HCT116 (cell line): ENCODE measurements at regions not wholly inside any gene's neighbourhood (a gene's known extent, or its start where the extent isn't known, plus 50 kb on each side); places are given as distances from the start of the nearest gene placed in this dataset.

Experiments used
- ATAC-seq: fragments of 200-7000 bp; cut with Tn5 transposase; 2 replicates; pipeline ENCODE4 v1.9.1; 2020; ENCODE audit warnings: mild to moderate bottlenecking, moderate library complexity
- BruUV-seq: library from RNA; stranded (reverse); fragments of 400-500 nt; replicated peaks from 2 replicates; lab custom pipeline; 2021; lab: Mats Ljungman, UMichigan
- CTCF ChIA-PET: fragments of 300-600 bp; sonication (Branson Sonifier 250); formaldehyde crosslinking; loops from one replicate; lab custom pipeline; 2021; ENCODE audit warnings: antibody characterized with exemption; lab: Charles Lee
- POLR2A ChIA-PET: fragments of 300-600, 350-600 bp; sonication (Branson Sonifier 250); formaldehyde crosslinking; loops from one replicate; lab custom pipeline; 2021; ENCODE audit warnings: antibody characterized with exemption; lab: Charles Lee
- RAD21 ChIA-PET, 2 experiments: fragments of 300-600 bp; sonication (Branson Sonifier 250); formaldehyde crosslinking; loops; one replicate each; lab custom pipeline; 2023; ENCODE audit warnings: low total read pairs in 2 of 2; ENCODE audit not compliant: uncharacterized antibody in 2 of 2, unreplicated experiment in 2 of 2, low non-redundant PET in 1 of 2; lab: Charles Lee
- DNase-seq: peaks from one replicate; pipeline ENCODE4 v3.0.0-alpha.2; 2010; ENCODE audit warnings: low read depth, low spot score
- H2AFZ ChIP-seq: fragments of 200-600 bp; shearing (Covaris generic), sonication (generic); 2 replicates; pipeline ENCODE4 v1.6.1; 2017; ENCODE audit warnings: low read depth, mixed run types, mixed read lengths, antibody characterized with exemption, low read length; ENCODE audit not compliant: poor library complexity, severe bottlenecking
- H3K27ac ChIP-seq: 2 replicates; pipeline ENCODE4 v1.5.1; 2012; ENCODE audit warnings: low read depth, low read length
- H3K27me3 ChIP-seq: fragments of 200-600 bp; sonication (generic); 2 replicates; pipeline ENCODE4 v1.6.1; 2016; ENCODE audit warnings: mixed run types, low read length, mixed read lengths; ENCODE audit not compliant: insufficient read depth
- H3K36me3 ChIP-seq, 2 experiments: fragments of 200-500 bp in 1 of 2; fragments of 200-600 bp in 1 of 2; sonication (Bioruptor generic) in 1 of 2; sonication (generic) in 1 of 2; 2 replicates each; pipeline versions ENCODE4 v1.5.1 to v1.6.1; 2014 to 2016; ENCODE audit warnings: low read length in 2 of 2, inconsistent platforms in 1 of 2, mixed read lengths in 1 of 2, mixed run types in 1 of 2; ENCODE audit not compliant: insufficient read depth in 2 of 2, control insufficient read depth in 1 of 2
- H3K4me1 ChIP-seq, 2 experiments: fragments of 200-600 bp in 1 of 2; sonication (generic) in 1 of 2; 2 replicates each; pipeline versions ENCODE4 v1.5.1 to v1.6.1; 2012 to 2017; ENCODE audit warnings: low read length in 2 of 2, inconsistent platforms in 1 of 2, mild to moderate bottlenecking in 1 of 2, mixed read lengths in 1 of 2, mixed run types in 1 of 2, moderate library complexity in 1 of 2; ENCODE audit not compliant: insufficient read depth in 2 of 2, control insufficient read depth in 1 of 2
- H3K4me2 ChIP-seq: fragments of 200-600 bp; sonication (generic); 2 replicates; pipeline ENCODE4 v1.6.1; 2017; ENCODE audit warnings: mixed run types, low read length, mixed read lengths
- H3K4me3 ChIP-seq, 2 experiments: fragments of 200-600 bp in 1 of 2; sonication (generic) in 1 of 2; replicated peaks in 1 of 2; 2 replicates each; pipeline ENCODE4 v1.5.1; 2011 to 2016; ENCODE audit warnings: low read length in 2 of 2, control low read depth in 1 of 2, low read depth in 1 of 2, mild to moderate bottlenecking in 1 of 2, mixed read lengths in 1 of 2, mixed run types in 1 of 2
- H3K79me2 ChIP-seq: fragments of 200-600 bp; sonication (generic); 2 replicates; pipeline ENCODE4 v1.6.1; 2017; ENCODE audit warnings: mild to moderate bottlenecking, mixed run types, low read length, moderate library complexity, mixed read lengths; ENCODE audit not compliant: insufficient read depth
- H3K9ac ChIP-seq: fragments of 200-600 bp; sonication (generic); 2 replicates; pipeline ENCODE4 v1.6.1; 2016; ENCODE audit warnings: low read length, mixed read lengths
- H3K9me2 ChIP-seq: fragments of 200-600 bp; sonication (generic), shearing (Covaris generic); 2 replicates; pipeline ENCODE4 v1.6.1; 2017; ENCODE audit warnings: mixed run types, mild to moderate bottlenecking, moderate library complexity; ENCODE audit not compliant: insufficient read depth
- H3K9me3 ChIP-seq, 2 experiments: fragments of 200-500 bp in 1 of 2; fragments of 200-600 bp in 1 of 2; sonication (Bioruptor generic) in 1 of 2; sonication (generic) in 1 of 2; 2 replicates each; pipeline ENCODE4 v1.6.1; 2014 to 2017; ENCODE audit warnings: low read length in 2 of 2, mixed read lengths in 2 of 2, inconsistent platforms in 1 of 2, low read depth in 1 of 2, mild to moderate bottlenecking in 1 of 2, mixed run types in 1 of 2, moderate library complexity in 1 of 2; ENCODE audit not compliant: control insufficient read depth in 1 of 2, insufficient read depth in 1 of 2
- H4K20me1 ChIP-seq: fragments of 200-600 bp; sonication (generic), shearing (Covaris generic); 2 replicates; pipeline ENCODE4 v1.6.1; 2017; ENCODE audit warnings: mixed run types, mild to moderate bottlenecking, moderate library complexity; ENCODE audit not compliant: insufficient read depth
- ELF1 ChIP-seq: IDR thresholded peaks from 2 replicates; pipeline ENCODE4 v1.6.1; 2012; ENCODE audit warnings: low read depth, borderline replicate concordance
- EZH2 ChIP-seq: fragments of 200-600 bp; sonication (generic); IDR thresholded peaks from 2 replicates; pipeline ENCODE4 v1.6.1; 2017; ENCODE audit warnings: antibody characterized with exemption, mixed run types
- EZH2phosphoT487 ChIP-seq: fragments of 200-600 bp; IDR thresholded peaks from 2 replicates; pipeline ENCODE4 v1.6.1; 2018; ENCODE audit warnings: antibody characterized with exemption, borderline replicate concordance
- JUND ChIP-seq: IDR thresholded peaks from 2 replicates; pipeline ENCODE4 v1.6.1; 2012
- POLR2A ChIP-seq: IDR thresholded peaks from 2 replicates; pipeline ENCODE4 v1.7.0; 2011; ENCODE audit warnings: borderline replicate concordance; ENCODE audit not compliant: insufficient read depth, insufficient read length; ENCODE audit errors: extremely low read depth
- POLR2AphosphoS5 ChIP-seq: IDR thresholded peaks from 2 replicates; pipeline ENCODE4 v1.6.1; 2011; ENCODE audit warnings: mild to moderate bottlenecking, low read depth, low read length, moderate library complexity
- SP1 ChIP-seq: IDR thresholded peaks from 2 replicates; pipeline ENCODE4 v1.6.1; 2012; ENCODE audit warnings: low read depth
- SRF ChIP-seq: IDR thresholded peaks from 2 replicates; pipeline ENCODE4 v1.6.1; 2012; ENCODE audit warnings: low read depth
- TCF7L2 ChIP-seq: IDR thresholded peaks from 2 replicates; pipeline ENCODE4 v1.7.0; 2011; ENCODE audit warnings: borderline replicate concordance, inconsistent platforms; ENCODE audit not compliant: insufficient read depth, insufficient read length; ENCODE audit errors: extremely low read depth
- YY1 ChIP-seq: IDR thresholded peaks from 2 replicates; pipeline ENCODE4 v1.6.1; 2011; ENCODE audit warnings: low read length, low read depth, moderate library complexity, mild to moderate bottlenecking; ENCODE audit not compliant: insufficient replicate concordance; ENCODE audit errors: extremely low read depth
- ZFX ChIP-seq: fragments of 450-650 bp; IDR thresholded peaks from 2 replicates; pipeline ENCODE4 v1.6.1; 2017
- intact Hi-C: fragments of 100-400 bp; cut with micrococcal nuclease; formaldehyde crosslinking; loops from 2 replicates; pipeline ENCODE4 v1.10.0; 2022
- TF ChIP-seq, protein P1 (sequence below): IDR thresholded peaks from 2 replicates; pipeline ENCODE4 v1.6.1; 2011; ENCODE audit warnings: mild to moderate bottlenecking, low read length, moderate library complexity; ENCODE audit not compliant: insufficient replicate concordance; ENCODE audit errors: extremely low read depth
- TF ChIP-seq, protein P2 (sequence below): IDR thresholded peaks from 2 replicates; pipeline ENCODE4 v1.6.1; 2012; ENCODE audit warnings: low read depth

DNA sequence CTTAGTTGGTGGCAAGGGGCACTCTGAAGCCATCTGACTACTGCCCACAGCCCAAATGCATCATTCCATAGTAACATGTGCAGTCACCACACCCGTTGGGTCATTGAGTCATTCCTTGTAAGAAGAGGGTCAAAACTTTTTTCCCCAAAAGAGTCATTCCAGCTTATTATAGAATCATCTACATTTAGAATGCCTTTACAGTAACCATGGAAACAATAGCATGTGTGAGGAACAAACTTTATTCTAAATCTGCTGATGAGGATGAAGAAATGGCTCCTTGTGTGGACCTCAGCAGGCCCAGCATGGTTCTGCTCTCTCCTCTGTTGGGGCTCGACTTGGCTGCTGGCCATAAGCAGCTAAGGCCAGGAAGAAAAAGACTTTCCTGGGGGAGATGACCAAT, 111.2 kb upstream of the PTPRT start:
- Histone ChIP-seq H3K4me1 (no peaks in the 10 kb centered on the region), H4K20me1 (no peaks in the 10 kb centered on the region), H3K9me3 (no peaks in the 10 kb centered on the region), H3K27me3 (no peaks in the 10 kb centered on the region; the same call in 1 of the 2 replicates), H2AFZ (no peak overlapping the region), H3K9me2 (no peaks in the 10 kb centered on the region), H3K79me2 (no peaks in the 10 kb centered on the region), H3K36me3 (no peaks in the 10 kb centered on the region), H3K9ac (no peak overlapping the region), H3K4me2 (no peak overlapping the region), H3K4me3 (no peak overlapping the region), H3K27ac (no peak overlapping the region)
- CTCF ChIA-PET: no interaction called here
- TF ChIP-seq SRF (no peak), YY1 (no peak), EZH2 (no peak), ELF1 (no peak), TCF7L2 (no peak), JUND (no peak), ZFX (no peak), POLR2AphosphoS5 (no peak), SP1 (no peak), EZH2phosphoT487 (no peak), POLR2A (no peak)
- TF ChIP-seq, protein P1, sequence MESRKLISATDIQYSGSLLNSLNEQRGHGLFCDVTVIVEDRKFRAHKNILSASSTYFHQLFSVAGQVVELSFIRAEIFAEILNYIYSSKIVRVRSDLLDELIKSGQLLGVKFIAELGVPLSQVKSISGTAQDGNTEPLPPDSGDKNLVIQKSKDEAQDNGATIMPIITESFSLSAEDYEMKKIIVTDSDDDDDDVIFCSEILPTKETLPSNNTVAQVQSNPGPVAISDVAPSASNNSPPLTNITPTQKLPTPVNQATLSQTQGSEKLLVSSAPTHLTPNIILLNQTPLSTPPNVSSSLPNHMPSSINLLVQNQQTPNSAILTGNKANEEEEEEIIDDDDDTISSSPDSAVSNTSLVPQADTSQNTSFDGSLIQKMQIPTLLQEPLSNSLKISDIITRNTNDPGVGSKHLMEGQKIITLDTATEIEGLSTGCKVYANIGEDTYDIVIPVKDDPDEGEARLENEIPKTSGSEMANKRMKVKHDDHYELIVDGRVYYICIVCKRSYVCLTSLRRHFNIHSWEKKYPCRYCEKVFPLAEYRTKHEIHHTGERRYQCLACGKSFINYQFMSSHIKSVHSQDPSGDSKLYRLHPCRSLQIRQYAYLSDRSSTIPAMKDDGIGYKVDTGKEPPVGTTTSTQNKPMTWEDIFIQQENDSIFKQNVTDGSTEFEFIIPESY: no peak
- TF ChIP-seq, protein P2, sequence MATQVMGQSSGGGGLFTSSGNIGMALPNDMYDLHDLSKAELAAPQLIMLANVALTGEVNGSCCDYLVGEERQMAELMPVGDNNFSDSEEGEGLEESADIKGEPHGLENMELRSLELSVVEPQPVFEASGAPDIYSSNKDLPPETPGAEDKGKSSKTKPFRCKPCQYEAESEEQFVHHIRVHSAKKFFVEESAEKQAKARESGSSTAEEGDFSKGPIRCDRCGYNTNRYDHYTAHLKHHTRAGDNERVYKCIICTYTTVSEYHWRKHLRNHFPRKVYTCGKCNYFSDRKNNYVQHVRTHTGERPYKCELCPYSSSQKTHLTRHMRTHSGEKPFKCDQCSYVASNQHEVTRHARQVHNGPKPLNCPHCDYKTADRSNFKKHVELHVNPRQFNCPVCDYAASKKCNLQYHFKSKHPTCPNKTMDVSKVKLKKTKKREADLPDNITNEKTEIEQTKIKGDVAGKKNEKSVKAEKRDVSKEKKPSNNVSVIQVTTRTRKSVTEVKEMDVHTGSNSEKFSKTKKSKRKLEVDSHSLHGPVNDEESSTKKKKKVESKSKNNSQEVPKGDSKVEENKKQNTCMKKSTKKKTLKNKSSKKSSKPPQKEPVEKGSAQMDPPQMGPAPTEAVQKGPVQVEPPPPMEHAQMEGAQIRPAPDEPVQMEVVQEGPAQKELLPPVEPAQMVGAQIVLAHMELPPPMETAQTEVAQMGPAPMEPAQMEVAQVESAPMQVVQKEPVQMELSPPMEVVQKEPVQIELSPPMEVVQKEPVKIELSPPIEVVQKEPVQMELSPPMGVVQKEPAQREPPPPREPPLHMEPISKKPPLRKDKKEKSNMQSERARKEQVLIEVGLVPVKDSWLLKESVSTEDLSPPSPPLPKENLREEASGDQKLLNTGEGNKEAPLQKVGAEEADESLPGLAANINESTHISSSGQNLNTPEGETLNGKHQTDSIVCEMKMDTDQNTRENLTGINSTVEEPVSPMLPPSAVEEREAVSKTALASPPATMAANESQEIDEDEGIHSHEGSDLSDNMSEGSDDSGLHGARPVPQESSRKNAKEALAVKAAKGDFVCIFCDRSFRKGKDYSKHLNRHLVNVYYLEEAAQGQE: no peak
- BruUV-seq: no TSS peak
- DNase-seq (no peak), ATAC-seq (no peak)
- intact Hi-C loops: no loop called here
- RAD21 ChIA-PET: no interaction called here
- POLR2A ChIA-PET: no interaction called here
